ENCODE measurements at regions not wholly inside any gene's neighbourhood (a gene's known extent, or its start where the extent isn't known, plus 50 kb on each side); places are given as distances from the start of the nearest gene placed in this dataset.

- TF ChIP-seq CTCF (IDR thresholded peaks at IDR 0.05): no peak
- TF ChIP-seq E2F4 (CRISPR knock-in tag; IDR thresholded peaks at IDR 0.05; ENCODE audit: borderline replicate concordance, low read depth): no peak
- no peak for TF ChIP-seq MAX (CRISPR knock-in tag; IDR thresholded peaks at IDR 0.05)
- TF ChIP-seq FOXK1 (CRISPR knock-in tag; IDR thresholded peaks at IDR 0.05): no peak
- TF ChIP-seq ZNF121 (CRISPR knock-in tag; IDR thresholded peaks at IDR 0.05): no peak
- no peak for TF ChIP-seq ZMAT4 (CRISPR knock-in tag; IDR thresholded peaks at IDR 0.05)
- no peak for TF ChIP-seq NR2C2 (CRISPR knock-in tag; IDR thresholded peaks at IDR 0.05)
- no peak for TF ChIP-seq MYBL2 (CRISPR knock-in tag; IDR thresholded peaks at IDR 0.05)
- TF ChIP-seq FOXP4 (CRISPR knock-in tag; IDR thresholded peaks at IDR 0.05): no peak
- no peak for TF ChIP-seq JUN (CRISPR knock-in tag; IDR thresholded peaks at IDR 0.05)
- no peak for TF ChIP-seq USF1 (CRISPR knock-in tag; IDR thresholded peaks at IDR 0.05)
- no peak for TF ChIP-seq TEAD1 (CRISPR knock-in tag; IDR thresholded peaks at IDR 0.05)
Observed at GRCh38 chr20:6566821-6567220, 200.7 kb upstream of the BMP2 start.
